ENCODE measurements at regions not wholly inside any gene's neighbourhood (a gene's known extent, or its start where the extent isn't known, plus 50 kb on each side); places are given as distances from the start of the nearest gene placed in this dataset.

DNA sequence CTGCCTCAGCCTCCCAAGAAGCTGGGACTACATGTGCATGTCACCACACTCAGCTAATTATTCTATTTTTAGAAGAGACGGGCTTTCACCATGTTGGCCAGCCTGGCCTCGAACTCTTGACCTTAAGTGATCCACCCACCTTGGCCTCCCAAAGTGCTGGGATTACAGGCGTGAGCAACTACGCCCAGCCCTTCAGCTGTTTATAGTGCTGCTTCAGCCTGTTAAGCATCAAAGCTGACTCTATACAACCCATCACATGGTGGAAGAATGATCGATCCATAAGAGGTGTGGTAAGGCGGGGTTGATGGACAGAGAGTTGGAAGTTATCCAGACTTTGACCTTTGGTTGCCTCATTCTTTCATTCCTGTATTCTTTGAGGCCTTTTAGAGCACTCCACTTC is 56.2 kb upstream of the RAPGEF2 start:
- H3K4me3 ChIP-seq (ENCODE audit: low read depth, low read length) = no peak overlapping the region
- TF ChIP-seq, protein P1, sequence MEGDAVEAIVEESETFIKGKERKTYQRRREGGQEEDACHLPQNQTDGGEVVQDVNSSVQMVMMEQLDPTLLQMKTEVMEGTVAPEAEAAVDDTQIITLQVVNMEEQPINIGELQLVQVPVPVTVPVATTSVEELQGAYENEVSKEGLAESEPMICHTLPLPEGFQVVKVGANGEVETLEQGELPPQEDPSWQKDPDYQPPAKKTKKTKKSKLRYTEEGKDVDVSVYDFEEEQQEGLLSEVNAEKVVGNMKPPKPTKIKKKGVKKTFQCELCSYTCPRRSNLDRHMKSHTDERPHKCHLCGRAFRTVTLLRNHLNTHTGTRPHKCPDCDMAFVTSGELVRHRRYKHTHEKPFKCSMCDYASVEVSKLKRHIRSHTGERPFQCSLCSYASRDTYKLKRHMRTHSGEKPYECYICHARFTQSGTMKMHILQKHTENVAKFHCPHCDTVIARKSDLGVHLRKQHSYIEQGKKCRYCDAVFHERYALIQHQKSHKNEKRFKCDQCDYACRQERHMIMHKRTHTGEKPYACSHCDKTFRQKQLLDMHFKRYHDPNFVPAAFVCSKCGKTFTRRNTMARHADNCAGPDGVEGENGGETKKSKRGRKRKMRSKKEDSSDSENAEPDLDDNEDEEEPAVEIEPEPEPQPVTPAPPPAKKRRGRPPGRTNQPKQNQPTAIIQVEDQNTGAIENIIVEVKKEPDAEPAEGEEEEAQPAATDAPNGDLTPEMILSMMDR (IDR thresholded peaks at IDR 0.05; ENCODE audit: borderline replicate concordance, insufficient read depth, low read depth, low read length) = no peak

DNA sequence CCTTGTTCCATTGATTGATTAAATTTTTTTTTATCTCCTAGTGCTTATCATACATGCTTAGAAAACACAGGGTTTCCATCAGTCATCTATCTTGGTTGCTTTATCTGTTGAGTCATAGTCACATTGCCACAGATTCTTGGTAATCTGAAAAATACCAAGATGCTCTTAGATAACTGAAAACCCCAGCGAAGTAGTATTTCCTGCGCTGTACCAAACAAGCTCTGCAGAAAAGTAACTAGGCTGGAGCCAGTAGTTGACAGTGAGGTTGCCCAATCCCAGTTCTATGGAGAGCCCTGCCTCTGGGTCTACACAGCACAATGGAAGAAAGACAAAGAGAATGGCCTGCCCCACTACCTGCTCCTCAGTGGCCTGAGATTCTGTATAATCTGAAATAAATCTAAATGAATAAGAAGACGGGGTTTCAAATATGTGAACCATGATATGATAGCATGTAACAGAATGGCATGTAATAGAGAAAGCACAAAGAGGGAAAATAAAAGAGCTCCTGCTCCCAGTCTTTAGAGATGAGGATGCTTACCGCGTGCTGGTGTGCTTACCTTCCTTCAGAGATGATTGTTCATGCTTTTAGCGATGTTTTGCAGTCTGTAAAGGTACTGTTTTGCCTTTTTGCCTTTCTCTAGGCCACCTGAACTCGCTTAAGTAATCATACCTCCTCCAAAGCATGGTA is 55.3 kb upstream of the RAPGEF2 start:
- TF ChIP-seq, protein P1 (IDR thresholded peaks at IDR 0.05; ENCODE audit: borderline replicate concordance, insufficient read depth, low read depth, low read length) = no peak
- no peak overlapping the region for H3K4me3 ChIP-seq (ENCODE audit: low read depth, low read length)

DNA sequence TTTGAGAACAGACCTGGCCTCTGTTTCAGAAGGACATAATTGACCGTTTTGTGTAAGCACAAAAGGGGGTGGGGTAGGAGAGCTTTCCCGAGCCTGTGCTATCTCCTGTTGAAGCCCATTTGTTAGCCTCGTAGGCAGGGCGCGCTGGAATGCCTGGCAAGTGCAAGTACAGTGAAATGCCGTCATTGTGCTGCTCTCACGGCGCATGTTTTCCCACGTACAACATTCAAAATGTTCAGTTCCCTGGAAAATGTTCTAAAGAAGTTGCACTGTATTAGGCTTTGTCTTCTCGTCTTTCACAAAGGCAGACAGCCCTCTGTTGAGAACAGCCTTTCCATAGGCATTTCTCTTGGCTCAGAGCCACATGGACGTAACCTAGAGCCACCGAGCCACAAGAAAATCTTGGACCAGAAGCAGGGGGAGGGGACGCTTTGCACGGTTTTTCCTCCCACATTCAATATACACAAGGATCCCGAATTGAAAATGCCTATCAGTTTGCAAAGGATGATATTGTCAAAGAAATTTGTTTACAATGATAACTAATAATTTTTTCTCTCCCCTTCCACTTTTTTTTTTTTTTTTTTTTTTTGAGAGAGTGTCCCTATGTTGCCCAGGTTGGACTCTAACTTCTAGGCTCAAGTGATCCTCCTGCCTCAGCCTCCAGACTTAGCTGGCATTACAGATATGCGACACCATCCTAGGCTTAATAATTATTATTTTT is 54.6 kb upstream of the RAPGEF2 start:
- TF ChIP-seq, protein P1 (IDR thresholded peaks at IDR 0.05; ENCODE audit: borderline replicate concordance, insufficient read depth, low read depth, low read length) = no peak
- H3K4me3 ChIP-seq (ENCODE audit: low read depth, low read length) = no peak overlapping the region

DNA sequence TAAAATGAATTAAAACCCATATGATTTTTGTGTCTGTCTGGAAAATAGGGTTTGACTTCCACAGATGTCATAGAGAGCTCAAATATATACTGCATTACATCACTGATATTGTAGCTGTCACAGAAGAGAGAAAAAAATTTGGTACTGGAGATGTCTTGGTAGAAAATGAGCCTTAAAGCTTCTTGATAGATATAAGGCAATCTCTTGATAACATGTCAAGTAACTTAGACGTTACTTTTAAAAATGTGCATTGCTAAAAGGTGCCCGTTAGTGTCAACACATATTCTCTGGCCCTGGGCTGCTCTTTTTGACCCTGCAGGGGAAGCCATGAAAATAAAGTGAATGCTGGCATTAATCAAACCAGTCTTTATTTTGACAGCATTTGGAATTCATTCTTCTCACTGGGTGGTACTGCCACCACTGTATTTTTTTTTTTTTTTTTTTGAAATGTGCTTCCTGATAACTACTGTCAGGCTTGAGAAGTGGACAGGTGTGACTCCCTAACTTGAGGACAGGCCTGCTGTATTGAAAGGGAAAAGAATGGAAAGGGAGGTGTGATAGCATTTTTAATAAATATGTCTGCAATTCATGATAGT is 53.0 kb upstream of the RAPGEF2 start:
- TF ChIP-seq, protein P1 (IDR thresholded peaks at IDR 0.05; ENCODE audit: borderline replicate concordance, insufficient read depth, low read depth, low read length) = no peak
- H3K4me3 ChIP-seq (ENCODE audit: low read depth, low read length) = no peak overlapping the region

DNA sequence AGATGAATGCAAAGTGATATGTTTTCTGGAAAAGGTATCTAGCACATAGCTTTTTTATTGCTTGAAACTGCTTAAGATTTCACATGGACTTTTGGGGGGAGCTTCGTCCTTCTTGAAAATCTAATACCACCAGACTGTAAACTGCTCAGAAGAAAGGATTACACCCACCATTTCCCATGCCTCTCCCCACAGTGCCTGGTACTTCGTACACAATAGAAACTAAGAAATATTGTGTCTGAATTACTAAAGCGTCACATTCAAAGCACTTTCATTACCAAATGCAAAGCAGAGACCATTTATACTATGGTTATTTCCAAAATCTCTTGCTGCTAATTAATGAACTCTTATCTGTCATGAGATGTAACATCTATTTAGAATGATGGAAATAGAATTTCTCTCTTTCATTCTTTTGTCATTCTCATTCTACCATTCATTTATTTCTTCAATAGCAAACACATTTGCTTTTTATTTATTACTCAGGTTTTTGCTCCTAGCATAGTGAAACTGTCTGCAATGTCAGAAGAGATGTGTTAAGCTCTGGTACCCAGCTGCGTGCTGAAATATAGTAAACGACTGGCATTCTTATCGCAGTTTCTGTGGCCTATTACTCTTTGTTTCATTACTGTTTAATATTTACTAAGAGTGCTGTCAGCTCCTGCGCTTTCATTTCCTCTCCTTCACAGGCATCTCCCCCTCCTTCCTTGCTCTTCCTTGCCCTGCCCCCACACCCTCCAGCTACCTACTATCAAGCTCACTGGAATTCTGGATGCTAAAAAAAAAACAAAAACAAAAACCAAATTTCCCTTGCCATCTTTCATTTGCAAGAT is 51.4 kb upstream of the RAPGEF2 start:
- H3K4me3 ChIP-seq (ENCODE audit: low read depth, low read length) = no peak overlapping the region
- TF ChIP-seq, protein P1 (IDR thresholded peaks at IDR 0.05; ENCODE audit: borderline replicate concordance, insufficient read depth, low read depth, low read length) = no peak

DNA sequence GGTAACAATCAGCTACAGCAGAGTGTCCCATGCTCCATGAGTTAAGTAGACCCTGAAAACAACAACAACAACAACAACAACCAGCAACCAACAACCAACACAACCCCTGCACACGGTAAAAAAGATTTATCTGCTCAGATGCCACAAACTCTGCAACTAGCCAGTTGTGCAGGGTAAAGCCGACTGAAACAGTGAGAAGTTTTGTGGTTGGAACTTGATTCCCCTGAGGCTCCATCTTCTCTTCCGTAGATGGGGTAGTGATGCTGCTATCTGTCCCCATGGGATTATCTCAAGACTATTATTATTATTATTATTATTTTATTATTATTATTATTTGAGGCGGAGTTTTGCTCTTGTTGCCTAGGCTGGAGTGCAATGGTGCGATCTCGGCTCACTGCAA is 50.6 kb upstream of the RAPGEF2 start:
- H3K4me3 ChIP-seq (ENCODE audit: low read depth, low read length) = no peak overlapping the region
- TF ChIP-seq, protein P1 (IDR thresholded peaks at IDR 0.05; ENCODE audit: borderline replicate concordance, insufficient read depth, low read depth, low read length) = no peak

Data from GM12875 (cell line).